Spinal cord (tissue), 9 donors: ENCODE measurements at regions not wholly inside any gene's neighbourhood (a gene's known extent, or its start where the extent isn't known, plus 50 kb on each side); places are given as distances from the start of the nearest gene placed in this dataset.

Experiments
- DNase-seq, 6 donors: peaks; one replicate each; pipeline versions ENCODE4 v3.0.0 to v3.0.0-alpha.2; 2013 to 2015; ENCODE audit warnings: low spot score in 6 of 6, low read depth in 4 of 6
- H3K27ac ChIP-seq: one replicate; pipeline ENCODE4 v1.5.1; 2013; ENCODE audit warnings: low read depth, low read length, control low read depth
- H3K27me3 ChIP-seq: one replicate; pipeline ENCODE4 v1.6.1; 2013; ENCODE audit warnings: low read length; ENCODE audit not compliant: control insufficient read depth, insufficient read depth
- H3K36me3 ChIP-seq: one replicate; pipeline ENCODE4 v1.6.1; 2013; ENCODE audit warnings: low read length; ENCODE audit not compliant: control insufficient read depth, insufficient read depth
- H3K4me1 ChIP-seq: one replicate; pipeline ENCODE4 v1.6.1; 2013; ENCODE audit warnings: low read length; ENCODE audit not compliant: control insufficient read depth, insufficient read depth
- H3K4me3 ChIP-seq: one replicate; pipeline ENCODE4 v1.5.1; 2013; ENCODE audit warnings: low read depth, low read length, control low read depth
- H3K9me3 ChIP-seq: one replicate; pipeline ENCODE4 v1.6.1; 2013; ENCODE audit warnings: low read length; ENCODE audit not compliant: control insufficient read depth, insufficient read depth
- WGBS: methylation state at CpG from one replicate; pipeline ENCODE4 v1.1.5; 2013; ENCODE audit warnings: missing lambda C conversion rate; ENCODE audit not compliant: insufficient coverage; 5-methylcytosine and 5-hydroxymethylcytosine counted together
- donor health status: healthy.

DNA sequence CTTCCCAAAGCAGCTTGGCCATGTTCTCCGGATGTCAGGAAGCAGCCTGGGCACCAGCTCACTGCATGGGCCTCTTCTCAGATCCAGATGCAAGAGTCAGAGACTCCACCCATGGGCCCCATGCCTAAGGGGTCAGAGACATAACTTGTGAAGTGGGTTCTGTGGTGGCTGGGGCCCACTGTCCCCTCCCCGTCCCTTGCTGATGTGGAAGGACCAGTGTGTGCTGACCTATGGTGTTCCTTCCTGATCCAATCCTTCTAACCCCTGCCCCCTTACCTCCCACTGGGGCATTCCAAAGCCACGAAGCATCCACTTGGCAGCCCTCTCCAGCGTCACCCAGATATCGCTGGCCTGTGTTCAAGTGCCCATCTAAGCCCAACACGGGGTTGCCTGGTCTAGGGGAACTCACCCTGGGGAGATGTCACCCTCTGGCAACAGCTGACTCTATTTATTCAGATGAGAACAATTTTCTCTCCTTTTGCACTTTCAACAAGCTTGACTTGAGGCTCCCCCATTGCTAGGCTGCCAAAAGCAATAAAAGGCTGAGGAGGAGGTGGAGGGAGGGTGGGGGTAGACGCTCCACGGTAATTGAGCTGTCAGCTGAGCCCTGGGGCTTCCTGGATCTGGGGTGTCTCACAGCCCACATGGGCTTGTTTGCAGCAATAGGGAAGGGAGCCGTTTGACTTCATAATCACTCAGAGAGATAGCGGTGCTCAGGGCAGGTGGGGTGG, 158.5 kb downstream of the ADAMTS15 start:
- H3K4me3 ChIP-seq = no peak overlapping the region
- peak in 2 of 6 donors; percentile 65 to 69 for DNase-seq
- H3K27me3 ChIP-seq = no peaks in the 10 kb centered on the region
- 37% methylated on average over 10 of the region's 10 CpGs for WGBS
- H3K4me1 ChIP-seq = peaks cover 32% of the 10 kb centered on the region
- no peaks in the 10 kb centered on the region for H3K9me3 ChIP-seq
- no peaks in the 10 kb centered on the region for H3K36me3 ChIP-seq
- peak overlapping the region; percentile 37 for H3K27ac ChIP-seq

DNA sequence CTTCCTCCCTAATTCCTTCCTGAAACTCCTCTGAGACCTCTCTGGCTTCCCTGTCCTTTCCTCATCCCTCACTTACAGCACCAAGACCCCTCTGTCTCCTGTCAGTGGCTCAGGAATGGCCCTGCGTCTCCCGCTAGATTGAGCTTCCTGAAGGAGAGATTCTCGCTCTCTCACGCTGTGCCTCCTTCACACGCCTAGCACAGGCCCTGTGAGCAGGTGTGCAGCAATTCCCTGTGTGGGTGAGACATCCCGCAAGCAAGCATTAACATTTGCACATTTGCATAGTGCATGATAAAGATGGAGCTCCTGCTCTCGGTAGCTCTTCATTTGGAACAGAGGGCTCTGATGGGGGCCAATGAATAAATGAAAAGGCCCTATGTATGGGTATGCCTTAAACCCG, 159.8 kb downstream of the ADAMTS15 start:
- Histone ChIP-seq H3K4me3 (no peak overlapping the region), H3K36me3 (no peaks in the 10 kb centered on the region), H3K27me3 (no peaks in the 10 kb centered on the region), H3K9me3 (no peaks in the 10 kb centered on the region), H3K4me1 (peaks cover 21% of the 10 kb centered on the region), H3K27ac (no peak overlapping the region)
- peak in 1 of 6 donors; percentile 49 for DNase-seq
- WGBS = 80% methylated on average over 6 of the region's 8 CpGs

DNA sequence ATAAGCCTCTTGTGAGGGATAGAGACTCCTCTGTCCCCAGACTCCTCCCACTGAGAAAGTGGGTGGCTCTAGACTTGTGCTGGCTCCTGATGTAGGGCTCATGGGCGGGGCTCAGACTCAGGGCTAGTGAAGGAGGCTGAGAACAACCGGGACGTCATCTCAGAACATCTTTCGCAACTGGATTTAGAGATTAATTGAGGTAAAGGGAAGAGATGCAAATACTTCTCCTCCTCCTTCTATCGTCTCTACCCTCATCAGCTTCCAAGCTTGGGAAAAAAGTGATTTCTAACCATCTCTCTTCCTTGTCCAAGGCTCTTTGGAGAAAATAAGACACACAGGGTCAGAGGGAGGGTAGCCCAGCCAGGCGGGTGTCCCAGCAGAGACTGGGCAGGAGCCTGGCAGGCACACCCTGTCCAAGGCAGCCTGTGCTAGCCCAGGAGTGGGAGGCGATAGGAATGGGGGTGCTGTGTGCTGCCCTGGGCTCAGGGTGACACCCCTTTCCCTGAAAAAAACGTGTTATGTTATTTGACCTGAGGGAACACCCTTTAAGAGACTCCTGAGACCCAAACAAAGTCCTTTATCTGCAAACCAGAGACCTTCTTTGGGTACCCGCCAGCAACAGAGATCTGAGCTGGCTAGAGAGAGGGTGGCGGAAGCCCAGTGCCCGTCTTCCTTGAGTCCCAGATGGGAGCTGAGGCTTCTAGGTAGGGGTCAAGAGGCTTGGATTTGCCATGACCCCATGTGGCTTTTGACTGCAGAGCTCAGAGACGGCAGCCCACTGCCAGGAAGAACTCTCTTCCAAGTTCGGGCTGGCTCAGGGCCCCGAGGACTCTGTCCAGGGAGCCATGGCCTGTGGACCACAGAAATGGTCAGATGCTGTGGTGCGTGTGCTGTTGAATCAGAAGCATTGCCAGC, 160.9 kb downstream of the ADAMTS15 start:
- Histone ChIP-seq H3K4me3 (no peak overlapping the region), H3K4me1 (peaks cover 21% of the 10 kb centered on the region), H3K27me3 (no peaks in the 10 kb centered on the region), H3K27ac (peak overlapping the region; percentile 29), H3K9me3 (no peaks in the 10 kb centered on the region), H3K36me3 (no peaks in the 10 kb centered on the region)
- peak in 1 of 6 donors; percentile 35 for DNase-seq
- WGBS = 75% methylated on average over 12 of the region's 15 CpGs

DNA sequence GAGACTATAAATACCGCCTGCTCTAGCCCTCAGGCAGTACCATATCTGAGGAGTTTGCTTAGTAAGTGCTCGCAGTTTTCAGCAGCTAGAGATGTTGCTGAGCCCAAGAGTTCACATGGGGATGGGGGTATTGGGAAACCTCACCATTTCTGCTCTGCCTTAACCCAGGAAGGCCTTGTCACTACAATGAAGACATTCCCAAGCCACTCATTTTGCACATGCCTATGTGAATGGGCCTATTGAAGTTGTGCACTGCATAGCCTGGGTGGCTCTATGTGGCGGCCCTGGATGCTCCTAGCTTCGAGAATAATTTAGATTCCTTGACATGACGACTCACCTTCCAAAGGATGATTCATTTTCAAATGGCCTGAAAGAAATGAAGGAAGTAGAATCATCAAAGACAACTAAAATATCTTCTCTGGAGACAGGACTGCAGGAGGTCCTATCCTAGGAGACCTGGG, 163.4 kb downstream of the ADAMTS15 start:
- WGBS = no CpG with 5 or more reads among the region's 5 CpGs
- no peaks in the 10 kb centered on the region for H3K27me3 ChIP-seq
- DNase-seq = no peak
- no peak overlapping the region for H3K27ac ChIP-seq
- no peaks in the 10 kb centered on the region for H3K9me3 ChIP-seq
- peaks cover 16% of the 10 kb centered on the region for H3K4me1 ChIP-seq
- no peak overlapping the region for H3K4me3 ChIP-seq
- H3K36me3 ChIP-seq = no peaks in the 10 kb centered on the region

DNA sequence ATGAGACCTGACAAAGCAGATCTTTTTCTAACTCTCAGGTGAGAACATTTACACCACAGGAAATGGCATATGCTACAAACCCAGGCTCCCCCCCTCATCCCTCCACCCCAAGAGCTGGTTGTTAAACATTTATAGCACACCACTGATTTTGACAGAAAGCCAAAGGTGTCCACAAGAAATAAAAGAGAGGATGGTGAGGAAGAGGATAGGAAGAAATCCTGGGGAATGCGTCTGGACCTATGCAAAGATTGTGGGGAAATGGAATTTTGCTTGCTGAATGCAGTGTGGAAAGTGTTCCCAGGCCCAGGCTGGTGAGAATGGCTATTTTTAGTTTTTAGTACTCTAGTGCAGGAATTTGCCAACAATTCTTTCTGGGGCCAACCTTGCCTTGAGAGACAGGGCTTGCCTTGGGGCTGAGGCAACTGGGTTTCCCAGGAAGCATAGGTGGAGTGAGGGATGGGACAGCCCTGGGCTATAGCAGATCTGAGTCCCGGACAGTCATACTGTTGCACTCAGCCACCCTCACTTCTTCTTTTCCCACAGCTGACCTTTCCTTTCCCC, 163.9 kb downstream of the ADAMTS15 start:
- Histone ChIP-seq H3K27ac (no peak overlapping the region), H3K9me3 (no peaks in the 10 kb centered on the region), H3K36me3 (no peaks in the 10 kb centered on the region), H3K27me3 (no peaks in the 10 kb centered on the region), H3K4me1 (peaks cover 11% of the 10 kb centered on the region), H3K4me3 (no peak overlapping the region)
- 89% methylated on average over 1 of the region's 2 CpGs for WGBS
- no peak for DNase-seq

DNA sequence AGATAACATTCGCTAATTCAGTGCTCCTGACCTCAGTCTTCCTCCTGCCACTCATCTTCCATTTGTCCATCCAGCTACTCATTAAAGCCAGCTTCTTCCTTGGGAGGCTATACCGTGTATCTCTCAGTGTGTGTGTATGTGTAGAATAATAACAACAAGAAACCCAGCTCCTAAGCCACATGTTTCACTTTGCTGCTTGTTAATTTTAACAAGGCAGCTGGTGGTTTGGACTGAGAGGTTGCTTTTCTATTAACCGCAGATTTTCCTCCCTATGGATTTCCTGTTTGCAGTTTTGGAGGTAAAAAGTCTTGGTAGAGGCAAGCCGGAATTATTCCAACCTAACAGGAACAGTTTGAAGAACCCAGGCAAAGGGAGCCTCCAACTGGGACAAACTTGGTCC, 165.0 kb downstream of the ADAMTS15 start:
- Histone ChIP-seq H3K36me3 (no peaks in the 10 kb centered on the region), H3K27me3 (no peaks in the 10 kb centered on the region), H3K4me3 (no peak overlapping the region), H3K27ac (no peak overlapping the region), H3K4me1 (peaks cover 10% of the 10 kb centered on the region), H3K9me3 (peaks cover 1% of the 10 kb centered on the region)
- WGBS = no CpG with 5 or more reads among the region's 4 CpGs
- DNase-seq = no peak

DNA sequence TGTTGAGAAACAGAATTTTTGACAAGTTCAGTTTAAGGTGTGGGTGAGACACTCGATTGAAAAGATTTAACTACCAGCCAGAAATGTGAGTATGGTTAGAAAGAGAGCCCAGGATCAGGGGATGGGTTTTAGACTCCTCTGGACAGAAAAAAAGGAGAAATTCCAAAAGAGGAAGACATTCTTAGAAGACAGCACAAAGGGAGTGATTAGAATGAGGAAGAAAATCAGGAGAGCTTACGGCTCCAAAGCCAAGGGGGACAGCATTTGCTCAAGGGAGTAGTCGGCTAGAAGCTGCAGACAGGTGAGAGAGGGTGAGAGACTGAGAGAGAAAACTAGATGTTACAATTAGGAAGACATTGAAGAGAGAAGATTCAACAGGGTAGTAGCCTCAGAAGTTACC, 166.1 kb downstream of the ADAMTS15 start:
- H3K27me3 ChIP-seq = no peaks in the 10 kb centered on the region
- H3K9me3 ChIP-seq = peaks cover 1% of the 10 kb centered on the region
- whole genome bisulfite sequencing = 95% methylated on average over 3 of the region's 3 CpGs
- H3K36me3 ChIP-seq = no peaks in the 10 kb centered on the region
- no peak overlapping the region for H3K4me3 ChIP-seq
- no peak for DNase-seq
- peaks cover 4% of the 10 kb centered on the region for H3K4me1 ChIP-seq
- H3K27ac ChIP-seq = no peak overlapping the region

DNA sequence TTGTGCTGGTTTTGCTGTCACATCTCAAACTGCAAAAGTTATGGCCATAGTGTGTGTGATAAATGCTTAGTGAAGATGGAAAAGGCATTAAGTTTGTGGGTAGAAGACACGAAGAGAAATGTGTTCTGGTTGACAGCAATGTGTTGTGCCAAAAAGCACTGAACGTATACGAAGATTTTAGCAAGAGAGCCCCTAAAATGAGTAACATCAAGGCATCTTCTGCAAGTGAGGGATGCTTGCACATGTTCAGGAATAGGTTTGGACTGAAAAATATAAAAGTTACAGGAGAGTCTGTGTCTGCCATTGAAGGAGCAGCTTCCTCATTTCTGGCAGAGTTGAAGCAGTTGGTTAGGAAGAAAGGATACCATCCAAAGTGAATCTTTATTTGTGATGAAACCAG, 167.1 kb downstream of the ADAMTS15 start:
- no peaks in the 10 kb centered on the region for H3K27me3 ChIP-seq

DNA sequence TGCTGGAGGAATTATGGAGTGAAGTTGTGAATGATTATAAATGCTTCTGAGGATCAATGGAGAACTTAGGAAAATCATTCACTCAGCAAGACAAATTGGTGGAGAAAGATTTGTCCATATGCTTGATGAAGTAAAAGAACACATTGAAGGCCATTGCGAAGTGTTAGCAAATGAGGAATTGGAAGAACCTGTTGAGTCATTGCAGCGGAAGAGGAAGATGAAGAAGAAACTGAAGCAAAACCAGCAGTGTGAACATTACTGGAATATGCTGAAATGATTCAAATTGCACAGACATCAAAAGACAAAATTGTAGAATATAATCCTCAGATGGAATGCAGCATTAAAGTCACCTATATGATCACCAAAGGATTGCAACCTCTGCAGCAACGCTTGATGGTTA, 168.1 kb downstream of the ADAMTS15 start:
- 94% methylated on average over 2 of the region's 3 CpGs for WGBS
- H3K27ac ChIP-seq = no peak overlapping the region

More for the DNA sequence above, 167.1 kb downstream of the ADAMTS15 start:
- Histone ChIP-seq H3K27ac (no peak overlapping the region), H3K9me3 (peaks cover 1% of the 10 kb centered on the region), H3K4me1 (no peaks in the 10 kb centered on the region), H3K4me3 (no peak overlapping the region), H3K36me3 (no peaks in the 10 kb centered on the region)
- 98% methylated on average over 3 of the region's 3 CpGs for WGBS
- peak in 1 of 6 donors; percentile 45 for DNase-seq

More for the DNA sequence above, 168.1 kb downstream of the ADAMTS15 start:
- Histone ChIP-seq H3K4me1 (no peaks in the 10 kb centered on the region), H3K36me3 (no peaks in the 10 kb centered on the region), H3K4me3 (no peak overlapping the region), H3K27me3 (no peaks in the 10 kb centered on the region), H3K9me3 (peaks cover 1% of the 10 kb centered on the region)
- DNase-seq = no peak
